Tibial nerve (tissue), 4 donors: ENCODE measurements at regions not wholly inside any gene's neighbourhood (a gene's known extent, or its start where the extent isn't known, plus 50 kb on each side); places are given as distances from the start of the nearest gene placed in this dataset.

Experiments
- CTCF ChIP-seq, 5 experiments: fragments of 200-600 bp in 3 of 5; fragments of 450-650 bp in 2 of 5; sonication (generic) in 3 of 5; IDR thresholded peaks; one replicate each; pipeline ENCODE4 v1.5.1; 2016 to 2019; ENCODE audit warnings: antibody characterized with exemption in 5 of 5, mild to moderate bottlenecking in 3 of 5, moderate library complexity in 2 of 5
- EP300 ChIP-seq, 2 donors: sonication (generic); formaldehyde crosslinking; IDR thresholded peaks; one replicate each; pipeline ENCODE4 v1.6.1; 2017; ENCODE audit warnings: antibody characterized with exemption in 2 of 2, mild to moderate bottlenecking in 1 of 2
- POLR2A ChIP-seq, 2 donors: fragments of 450-650 bp; IDR thresholded peaks; one replicate each; pipeline ENCODE4 v1.6.1; 2017; ENCODE audit warnings: antibody characterized with exemption in 2 of 2, mild to moderate bottlenecking in 2 of 2, moderate library complexity in 2 of 2

GRCh38 chr6:43938178-43939105 is 168.4 kb downstream of the VEGFA start:
- TF ChIP-seq EP300 (IDR thresholded peaks at IDR 0.05) (no peak), CTCF (IDR thresholded peaks at IDR 0.05) (no peak), POLR2A (IDR thresholded peaks at IDR 0.05) (no peak)
